ENCODE measurements at regions not wholly inside any gene's neighbourhood (a gene's known extent, or its start where the extent isn't known, plus 50 kb on each side); places are given as distances from the start of the nearest gene placed in this dataset.

DNA sequence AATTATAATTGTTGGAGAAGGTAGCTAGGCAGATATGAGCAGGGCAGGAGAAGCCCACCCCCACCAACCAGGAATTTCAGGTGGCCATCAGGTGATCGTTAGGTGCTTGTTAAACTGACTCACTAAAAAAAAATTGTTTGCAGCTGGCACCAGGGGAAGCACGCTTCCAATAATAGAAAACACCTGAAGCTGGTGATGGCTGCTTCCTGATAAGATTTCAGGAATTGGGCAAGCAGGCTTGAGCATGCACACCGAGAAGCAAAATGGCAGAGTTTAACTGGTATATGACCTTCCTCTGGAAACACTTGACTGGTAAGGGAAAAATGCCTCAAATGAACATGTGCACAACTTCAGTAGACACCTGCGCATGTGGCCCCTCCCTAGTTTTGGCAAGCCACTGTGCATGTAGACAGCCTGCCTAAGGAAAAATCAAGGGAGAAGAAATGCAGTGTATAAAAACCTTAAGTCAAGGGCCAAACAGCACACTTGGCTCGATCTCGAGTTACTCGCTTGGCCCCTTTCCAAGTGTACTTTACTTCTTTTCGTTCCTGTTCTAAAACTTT lies 292.8 kb downstream of the CCDC85A start:
- TF ChIP-seq EZH2 (IDR thresholded peaks at IDR 0.05; ENCODE audit: low read depth) = no peak
- no peak for TF ChIP-seq CTCF (conservative IDR thresholded peaks at IDR 0.05)
- CTCF ChIA-PET = no interaction called here
- Histone ChIP-seq H3K79me2 (ENCODE audit: low read depth) (no peaks in the 10 kb centered on the region), H3K9me3 (ENCODE audit: insufficient read depth, low read depth) (no peaks in the 10 kb centered on the region), H3F3A (ENCODE audit: insufficient read depth, low read depth) (no peaks in the 10 kb centered on the region), H3K4me1 (replicated peaks; ENCODE audit: insufficient read depth) (no peaks in the 10 kb centered on the region), H3K27ac (no peak overlapping the region), H4K20me1 (ENCODE audit: insufficient read depth) (no peaks in the 10 kb centered on the region), H3K9me2 (ENCODE audit: insufficient read depth) (no peaks in the 10 kb centered on the region), H3K4me3 (no peak overlapping the region), H3K27me3 (ENCODE audit: insufficient read depth, low read depth) (no peaks in the 10 kb centered on the region), H2AFZ (no peak overlapping the region), H3K4me2 (no peak overlapping the region), H3K36me3 (ENCODE audit: low read depth) (no peaks in the 10 kb centered on the region)
- intact Hi-C loops (cut with micrococcal nuclease; ENCODE audit: unreplicated experiment) = no loop called here
- BruUV-seq (replicated peaks) = no TSS peak
- POLR2A ChIA-PET (ENCODE audit: unreplicated experiment) = no interaction called here
- no peak for DNase-seq

DNA sequence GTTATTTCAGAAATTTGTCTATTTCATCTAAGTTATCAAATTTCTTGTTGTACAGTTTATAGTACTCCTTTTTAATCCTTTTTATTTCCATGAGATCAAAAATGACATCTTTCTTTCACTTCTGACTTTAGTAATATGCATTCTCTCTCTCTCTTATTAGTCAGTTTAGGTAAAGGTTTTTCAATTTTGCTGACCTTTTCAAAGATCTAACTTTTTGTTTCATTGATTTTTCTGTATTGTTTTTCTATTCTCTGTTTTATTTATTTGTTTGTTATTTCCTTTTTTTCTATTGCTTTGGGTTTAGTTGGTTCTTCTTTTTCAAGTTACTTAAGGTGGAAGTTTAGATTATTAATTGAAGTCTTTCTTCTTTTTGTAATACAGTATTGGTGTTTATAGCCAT lies 294.2 kb downstream of the CCDC85A start:
- Histone ChIP-seq H3K27me3 (ENCODE audit: insufficient read depth, low read depth) (no peaks in the 10 kb centered on the region), H4K20me1 (ENCODE audit: insufficient read depth) (no peaks in the 10 kb centered on the region), H3F3A (ENCODE audit: insufficient read depth, low read depth) (no peaks in the 10 kb centered on the region), H3K36me3 (ENCODE audit: low read depth) (no peaks in the 10 kb centered on the region), H3K79me2 (ENCODE audit: low read depth) (no peaks in the 10 kb centered on the region), H3K27ac (no peak overlapping the region), H3K9me2 (ENCODE audit: insufficient read depth) (no peaks in the 10 kb centered on the region), H3K4me3 (no peak overlapping the region), H3K4me2 (no peak overlapping the region), H2AFZ (no peak overlapping the region), H3K9me3 (ENCODE audit: insufficient read depth, low read depth) (no peaks in the 10 kb centered on the region), H3K4me1 (replicated peaks; ENCODE audit: insufficient read depth) (no peaks in the 10 kb centered on the region)
- intact Hi-C loops (cut with micrococcal nuclease; ENCODE audit: unreplicated experiment) = no loop called here
- POLR2A ChIA-PET (ENCODE audit: unreplicated experiment) = no interaction called here
- CTCF ChIA-PET = no interaction called here
- TF ChIP-seq CTCF (conservative IDR thresholded peaks at IDR 0.05) (no peak), EZH2 (IDR thresholded peaks at IDR 0.05; ENCODE audit: low read depth) (no peak)
- DNase-seq = no peak
- no TSS peak for BruUV-seq (replicated peaks)

GRCh38 chr2:56483081-56483480 lies 299.3 kb downstream of the CCDC85A start:
- CTCF ChIA-PET = no interaction called here
- Histone ChIP-seq H2AFZ (no peak overlapping the region), H3K9me3 (ENCODE audit: insufficient read depth, low read depth) (no peaks in the 10 kb centered on the region), H3F3A (ENCODE audit: insufficient read depth, low read depth) (no peaks in the 10 kb centered on the region), H3K27me3 (ENCODE audit: insufficient read depth, low read depth) (no peaks in the 10 kb centered on the region), H4K20me1 (ENCODE audit: insufficient read depth) (no peaks in the 10 kb centered on the region), H3K79me2 (ENCODE audit: low read depth) (no peaks in the 10 kb centered on the region), H3K9me2 (ENCODE audit: insufficient read depth) (no peaks in the 10 kb centered on the region), H3K4me2 (no peak overlapping the region), H3K27ac (no peak overlapping the region), H3K4me3 (no peak overlapping the region), H3K36me3 (ENCODE audit: low read depth) (no peaks in the 10 kb centered on the region), H3K4me1 (replicated peaks; ENCODE audit: insufficient read depth) (no peaks in the 10 kb centered on the region)
- intact Hi-C loops (cut with micrococcal nuclease; ENCODE audit: unreplicated experiment) = no loop called here
- no peak for DNase-seq
- no TSS peak for BruUV-seq (replicated peaks)
- TF ChIP-seq CTCF (conservative IDR thresholded peaks at IDR 0.05) (no peak), EZH2 (IDR thresholded peaks at IDR 0.05; ENCODE audit: low read depth) (no peak)
- POLR2A ChIA-PET (ENCODE audit: unreplicated experiment) = no interaction called here

Data from PC-9 (cell line).